Muscle of leg (tissue), 3 donors: ENCODE measurements at regions not wholly inside any gene's neighbourhood (a gene's known extent, or its start where the extent isn't known, plus 50 kb on each side); places are given as distances from the start of the nearest gene placed in this dataset.

Experiments
- DNase-seq: peaks from one replicate; pipeline ENCODE4 v3.0.0; 2013
- H3K27ac ChIP-seq: one replicate; pipeline ENCODE4 v1.5.1; 2013; ENCODE audit warnings: mild to moderate bottlenecking, low read length, control low read depth
- H3K27me3 ChIP-seq: one replicate; pipeline ENCODE4 v1.6.1; 2013; ENCODE audit warnings: low read length; ENCODE audit not compliant: control insufficient read depth, insufficient read depth
- H3K36me3 ChIP-seq: one replicate; pipeline ENCODE4 v1.6.1; 2013; ENCODE audit warnings: low read length; ENCODE audit not compliant: control insufficient read depth, insufficient read depth
- H3K4me1 ChIP-seq: one replicate; pipeline ENCODE4 v1.6.1; 2013; ENCODE audit warnings: low read length; ENCODE audit not compliant: control insufficient read depth, insufficient read depth
- H3K4me3 ChIP-seq: one replicate; pipeline ENCODE4 v1.5.1; 2013; ENCODE audit warnings: low read length, control low read depth
- H3K9me3 ChIP-seq: replicated peaks from 2 replicates; pipeline ENCODE4 v1.6.1; 2013; ENCODE audit warnings: low read depth, low read length; ENCODE audit not compliant: control insufficient read depth
- WGBS: methylation state at CpG from one replicate; pipeline ENCODE4 v1.1.5; 2013; ENCODE audit warnings: missing lambda C conversion rate; ENCODE audit not compliant: insufficient coverage; 5-methylcytosine and 5-hydroxymethylcytosine counted together

GRCh38 chr2:103218516-103218915 lies 456.7 kb downstream of the TMEM182 start:
- no peak for DNase-seq
- no peaks in the 10 kb centered on the region for H3K4me1 ChIP-seq
- H3K36me3 ChIP-seq = no peaks in the 10 kb centered on the region
- H3K9me3 ChIP-seq = no peaks in the 10 kb centered on the region
- H3K4me3 ChIP-seq = no peak overlapping the region
- H3K27me3 ChIP-seq = no peaks in the 10 kb centered on the region
- H3K27ac ChIP-seq = no peak overlapping the region

- WGBS = no CpG with 5 or more reads among the region's 1 CpG
- no peaks in the 10 kb centered on the region for H3K4me1 ChIP-seq
- no peak overlapping the region for H3K4me3 ChIP-seq
- no peak overlapping the region for H3K27ac ChIP-seq
- DNase-seq = no peak
- H3K9me3 ChIP-seq = no peaks in the 10 kb centered on the region
- H3K27me3 ChIP-seq = no peaks in the 10 kb centered on the region
- no peaks in the 10 kb centered on the region for H3K36me3 ChIP-seq
Measured at GRCh38 chr2:103219398-103219797, 457.6 kb downstream of the TMEM182 start.

- H3K4me1 ChIP-seq = no peaks in the 10 kb centered on the region
- DNase-seq = no peak
- H3K4me3 ChIP-seq = no peak overlapping the region
- H3K27me3 ChIP-seq = no peaks in the 10 kb centered on the region
- H3K27ac ChIP-seq = no peak overlapping the region
- H3K36me3 ChIP-seq = no peaks in the 10 kb centered on the region
- H3K9me3 ChIP-seq = no peaks in the 10 kb centered on the region
Measured at GRCh38 chr2:103222969-103223368, 461.1 kb downstream of the TMEM182 start.

GRCh38 chr2:103230796-103231195 lies 469.0 kb downstream of the TMEM182 start:
- no CpG with 5 or more reads among the region's 1 CpG for WGBS
- no peaks in the 10 kb centered on the region for H3K27me3 ChIP-seq

GRCh38 chr2:103232865-103233264 lies 471.0 kb downstream of the TMEM182 start:
- WGBS = 100% methylated on average over 2 of the region's 4 CpGs
- Histone ChIP-seq H3K9me3 (no peaks in the 10 kb centered on the region), H3K27ac (no peak overlapping the region), H3K27me3 (no peaks in the 10 kb centered on the region), H3K4me1 (no peaks in the 10 kb centered on the region), H3K4me3 (no peak overlapping the region), H3K36me3 (no peaks in the 10 kb centered on the region)
- no peak for DNase-seq

More at GRCh38 chr2:103230796-103231195, 469.0 kb downstream of the TMEM182 start:
- H3K4me3 ChIP-seq = no peak overlapping the region
- no peaks in the 10 kb centered on the region for H3K9me3 ChIP-seq
- no peaks in the 10 kb centered on the region for H3K36me3 ChIP-seq
- DNase-seq = no peak
- H3K27ac ChIP-seq = no peak overlapping the region
- no peaks in the 10 kb centered on the region for H3K4me1 ChIP-seq

- no CpG with 5 or more reads among the region's 1 CpG for WGBS
- H3K27ac ChIP-seq = no peak overlapping the region
- no peaks in the 10 kb centered on the region for H3K4me1 ChIP-seq
- no peak for DNase-seq
- no peak overlapping the region for H3K4me3 ChIP-seq
- no peaks in the 10 kb centered on the region for H3K36me3 ChIP-seq
- no peaks in the 10 kb centered on the region for H3K9me3 ChIP-seq
- H3K27me3 ChIP-seq = no peaks in the 10 kb centered on the region
Measured at GRCh38 chr2:103233691-103234090, 471.9 kb downstream of the TMEM182 start.

GRCh38 chr2:103235283-103235682 lies 473.5 kb downstream of the TMEM182 start:
- H3K4me1 ChIP-seq = no peaks in the 10 kb centered on the region
- no peak overlapping the region for H3K4me3 ChIP-seq
- H3K36me3 ChIP-seq = no peaks in the 10 kb centered on the region
- DNase-seq = no peak
- H3K9me3 ChIP-seq = no peaks in the 10 kb centered on the region
- H3K27ac ChIP-seq = no peak overlapping the region
- no CpG with 5 or more reads among the region's 1 CpG for WGBS
- H3K27me3 ChIP-seq = no peaks in the 10 kb centered on the region

GRCh38 chr2:103249462-103249861 lies 487.6 kb downstream of the TMEM182 start:
- 87% methylated on average over 2 of the region's 4 CpGs for WGBS
- DNase-seq = no peak
- Histone ChIP-seq H3K27ac (no peak overlapping the region), H3K36me3 (no peaks in the 10 kb centered on the region), H3K4me1 (no peaks in the 10 kb centered on the region), H3K27me3 (no peaks in the 10 kb centered on the region), H3K9me3 (peaks cover 2% of the 10 kb centered on the region), H3K4me3 (no peak overlapping the region)

GRCh38 chr2:103252781-103253180 lies 490.9 kb downstream of the TMEM182 start:
- WGBS = 70% methylated on average over 1 of the region's 3 CpGs
- Histone ChIP-seq H3K4me1 (no peaks in the 10 kb centered on the region), H3K4me3 (no peak overlapping the region), H3K27ac (no peak overlapping the region), H3K36me3 (no peaks in the 10 kb centered on the region), H3K9me3 (peaks cover 5% of the 10 kb centered on the region), H3K27me3 (no peaks in the 10 kb centered on the region)
- DNase-seq = no peak

- no peaks in the 10 kb centered on the region for H3K4me1 ChIP-seq
- 63% methylated on average over 3 of the region's 5 CpGs for WGBS
Measured at GRCh38 chr2:103254611-103255010, 492.8 kb downstream of the TMEM182 start.

GRCh38 chr2:103264058-103264768 lies 502.4 kb downstream of the TMEM182 start:
- H3K27ac ChIP-seq = no peak overlapping the region
- H3K36me3 ChIP-seq = no peaks in the 10 kb centered on the region
- no peak for DNase-seq
- H3K9me3 ChIP-seq = no peaks in the 10 kb centered on the region
- H3K4me3 ChIP-seq = no peak overlapping the region
- H3K27me3 ChIP-seq = no peaks in the 10 kb centered on the region
- WGBS = no CpG with 5 or more reads among the region's 5 CpGs
- H3K4me1 ChIP-seq = no peaks in the 10 kb centered on the region

More at GRCh38 chr2:103254611-103255010, 492.8 kb downstream of the TMEM182 start:
- Histone ChIP-seq H3K36me3 (no peaks in the 10 kb centered on the region), H3K27ac (no peak overlapping the region), H3K4me3 (no peak overlapping the region), H3K9me3 (peaks cover 5% of the 10 kb centered on the region), H3K27me3 (no peaks in the 10 kb centered on the region)
- DNase-seq = no peak
